ENCODE measurements at regions not wholly inside any gene's neighbourhood (a gene's known extent, or its start where the extent isn't known, plus 50 kb on each side); places are given as distances from the start of the nearest gene placed in this dataset.
"Not testable (repeated sequence)": the region's sequence is repeated elsewhere in the genome, so short reads cannot be mapped to it uniquely, and the experiment has no call there.

GRCh38 chr13:91248249-91248648 lies 99.2 kb upstream of the MIR17HG start:
- POLR2A ChIA-PET (ENCODE audit: unreplicated experiment): no interaction called here
- H3K4me1 ChIP-seq (replicated peaks; ENCODE audit: insufficient read depth): no peaks in the 10 kb centered on the region
- H3K79me2 ChIP-seq (ENCODE audit: low read depth): no peaks in the 10 kb centered on the region
- no peaks in the 10 kb centered on the region for H3F3A ChIP-seq (ENCODE audit: insufficient read depth, low read depth)
- H3K4me2 ChIP-seq: no peak overlapping the region
- BruUV-seq (replicated peaks): no TSS peak
- H3K9me3 ChIP-seq (ENCODE audit: insufficient read depth, low read depth): no peaks in the 10 kb centered on the region
- TF ChIP-seq EZH2 (IDR thresholded peaks at IDR 0.05; ENCODE audit: low read depth) (no peak), CTCF (conservative IDR thresholded peaks at IDR 0.05) (no peak)
- H3K27me3 ChIP-seq (ENCODE audit: insufficient read depth, low read depth): no peaks in the 10 kb centered on the region
- no peaks in the 10 kb centered on the region for H4K20me1 ChIP-seq (ENCODE audit: insufficient read depth)
- no peak overlapping the region for H3K4me3 ChIP-seq
- no peak for DNase-seq
- no peak overlapping the region for H2AFZ ChIP-seq
- intact Hi-C loops (cut with micrococcal nuclease; ENCODE audit: unreplicated experiment): loop anchor here (1.0 kb wide), 1 partner anchor 114 kb away; no protein-coding TSS in a partner anchor
- no peak overlapping the region for H3K27ac ChIP-seq
- H3K9me2 ChIP-seq (ENCODE audit: insufficient read depth): no peaks in the 10 kb centered on the region
- CTCF ChIA-PET: no interaction called here
- H3K36me3 ChIP-seq (ENCODE audit: low read depth): no peaks in the 10 kb centered on the region

- POLR2A ChIA-PET (ENCODE audit: unreplicated experiment): no interaction called here
- TF ChIP-seq EZH2 (IDR thresholded peaks at IDR 0.05; ENCODE audit: low read depth) (no peak), CTCF (conservative IDR thresholded peaks at IDR 0.05) (no peak)
- Histone ChIP-seq H3K9me3 (ENCODE audit: insufficient read depth, low read depth) (no peaks in the 10 kb centered on the region), H4K20me1 (ENCODE audit: insufficient read depth) (no peaks in the 10 kb centered on the region), H3K36me3 (ENCODE audit: low read depth) (no peaks in the 10 kb centered on the region), H3K4me3 (no peak overlapping the region), H3K4me2 (no peak overlapping the region), H3K4me1 (replicated peaks; ENCODE audit: insufficient read depth) (no peaks in the 10 kb centered on the region), H3K9me2 (ENCODE audit: insufficient read depth) (no peaks in the 10 kb centered on the region), H3K79me2 (ENCODE audit: low read depth) (no peaks in the 10 kb centered on the region), H3K27ac (no peak overlapping the region), H2AFZ (no peak overlapping the region), H3K27me3 (ENCODE audit: insufficient read depth, low read depth) (no peaks in the 10 kb centered on the region), H3F3A (ENCODE audit: insufficient read depth, low read depth) (no peaks in the 10 kb centered on the region)
- DNase-seq: no peak
- intact Hi-C loops (cut with micrococcal nuclease; ENCODE audit: unreplicated experiment): no loop called here
- no TSS peak for BruUV-seq (replicated peaks)
- CTCF ChIA-PET: no interaction called here
Observed at GRCh38 chr13:91249370-91249769, 98.1 kb upstream of the MIR17HG start.

- CTCF ChIA-PET: no interaction called here
- no TSS peak for BruUV-seq (replicated peaks)
Observed at GRCh38 chr13:91249861-91250260, 97.6 kb upstream of the MIR17HG start.

GRCh38 chr13:91251573-91251972 lies 95.9 kb upstream of the MIR17HG start:
- H3K79me2 ChIP-seq (ENCODE audit: low read depth); H3K9me3 ChIP-seq (ENCODE audit: insufficient read depth, low read depth); H3K4me1 ChIP-seq (replicated peaks; ENCODE audit: insufficient read depth); H3K36me3 ChIP-seq (ENCODE audit: low read depth); H3K4me2 ChIP-seq; H4K20me1 ChIP-seq (ENCODE audit: insufficient read depth); H2AFZ ChIP-seq; H3K4me3 ChIP-seq; BruUV-seq (replicated peaks); DNase-seq; H3K27ac ChIP-seq; intact Hi-C loops (cut with micrococcal nuclease; ENCODE audit: unreplicated experiment); H3K9me2 ChIP-seq (ENCODE audit: insufficient read depth); H3K27me3 ChIP-seq (ENCODE audit: insufficient read depth, low read depth); H3F3A ChIP-seq (ENCODE audit: insufficient read depth, low read depth); CTCF ChIA-PET: not testable (repeated sequence)
- POLR2A ChIA-PET (ENCODE audit: unreplicated experiment): interaction anchor here (0.7 kb wide), 1 partner anchor 98 kb away, joined by 5 read pairs; no protein-coding TSS in a partner anchor

More at GRCh38 chr13:91249861-91250260, 97.6 kb upstream of the MIR17HG start:
- Histone ChIP-seq H2AFZ (no peak overlapping the region), H3K9me2 (ENCODE audit: insufficient read depth) (no peaks in the 10 kb centered on the region), H3K79me2 (ENCODE audit: low read depth) (no peaks in the 10 kb centered on the region), H3K27me3 (ENCODE audit: insufficient read depth, low read depth) (no peaks in the 10 kb centered on the region), H3K27ac (no peak overlapping the region), H3K4me1 (replicated peaks; ENCODE audit: insufficient read depth) (no peaks in the 10 kb centered on the region), H3F3A (ENCODE audit: insufficient read depth, low read depth) (no peaks in the 10 kb centered on the region), H3K9me3 (ENCODE audit: insufficient read depth, low read depth) (no peaks in the 10 kb centered on the region), H3K36me3 (ENCODE audit: low read depth) (no peaks in the 10 kb centered on the region), H4K20me1 (ENCODE audit: insufficient read depth) (no peaks in the 10 kb centered on the region), H3K4me2 (no peak overlapping the region), H3K4me3 (no peak overlapping the region)
- POLR2A ChIA-PET (ENCODE audit: unreplicated experiment): no interaction called here
- intact Hi-C loops (cut with micrococcal nuclease; ENCODE audit: unreplicated experiment): no loop called here
- DNase-seq: no peak
- TF ChIP-seq EZH2 (IDR thresholded peaks at IDR 0.05; ENCODE audit: low read depth) (no peak), CTCF (conservative IDR thresholded peaks at IDR 0.05) (no peak)
